ENCODE measurements at regions not wholly inside any gene's neighbourhood (a gene's known extent, or its start where the extent isn't known, plus 50 kb on each side); places are given as distances from the start of the nearest gene placed in this dataset.
"Not testable (repeated sequence)": the region's sequence is repeated elsewhere in the genome, so short reads cannot be mapped to it uniquely, and the experiment has no call there.

DNA sequence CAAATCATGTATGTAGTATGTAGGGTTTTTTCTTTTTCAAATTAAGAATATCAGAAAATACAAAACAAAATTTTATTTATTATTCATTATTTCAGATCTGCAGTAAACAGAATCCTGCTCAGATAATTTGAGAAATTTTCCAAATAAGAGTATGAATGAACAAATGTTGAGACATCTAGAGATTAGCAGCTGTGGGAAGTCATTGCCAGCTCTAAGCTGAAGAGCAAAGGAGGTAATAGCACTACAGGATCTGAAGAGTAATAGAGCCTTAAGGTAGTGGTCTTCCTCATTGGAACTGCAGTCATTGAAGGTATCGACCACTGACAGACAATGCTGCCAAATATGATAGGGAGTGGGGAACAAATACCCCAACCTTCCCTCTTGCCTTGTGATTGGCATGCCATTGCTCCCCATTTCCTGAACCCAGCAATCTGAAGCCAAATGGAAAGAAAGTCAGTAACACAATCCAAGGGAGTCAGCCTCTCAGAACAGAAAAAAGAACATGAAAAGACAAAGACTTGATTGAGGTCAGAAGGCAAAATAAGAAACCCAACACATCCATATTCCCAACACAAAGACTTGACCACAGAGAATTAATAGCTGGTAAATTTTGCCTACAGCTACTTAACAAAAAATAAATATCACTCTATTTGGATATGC, 963.4 kb upstream of the ADAMTS5 start:
- H3K36me3 ChIP-seq (ENCODE audit: control insufficient read depth, insufficient read depth, low read length); in situ Hi-C loops (cut with HindIII; ENCODE audit: low pct_unique_long_range_greater_than_20kb, low sequenced_read_pairs); POLR2A ChIA-PET; H3K27me3 ChIP-seq (ENCODE audit: control insufficient read depth, insufficient read depth, low read length); CTCF ChIA-PET; BruUV-seq (replicated peaks); DNase-seq (ENCODE audit: low read depth, low spot score); intact Hi-C loops (cut with micrococcal nuclease; ENCODE audit: unreplicated experiment); H3K4me1 ChIP-seq (ENCODE audit: control insufficient read depth, insufficient read depth, low read length); H3K9me3 ChIP-seq (ENCODE audit: control insufficient read depth, insufficient read depth, low read depth, low read length); H3K4me3 ChIP-seq (ENCODE audit: low read depth in 2 of 2, low read length in 2 of 2); H3K27ac ChIP-seq (ENCODE audit: low read length); ATAC-seq: not testable (repeated sequence)

DNA sequence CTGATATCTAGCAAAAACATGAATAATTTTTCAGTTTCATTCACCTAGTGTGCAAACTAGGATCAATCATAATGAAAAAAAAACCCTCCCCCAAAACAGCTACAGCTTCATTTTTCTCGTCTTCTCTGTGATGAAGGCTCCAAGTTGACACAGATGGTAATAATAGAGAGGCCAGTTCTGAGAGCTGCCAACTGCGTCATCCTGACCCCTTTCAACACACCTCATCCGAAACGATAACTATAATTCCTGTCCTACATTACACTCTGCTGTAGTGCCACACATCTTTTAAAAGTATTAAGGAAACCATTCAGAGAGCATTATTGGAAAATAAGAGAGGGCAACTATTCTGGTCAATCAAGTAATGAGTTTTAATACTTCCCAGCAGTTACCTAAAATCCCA, 962.3 kb upstream of the ADAMTS5 start:
- ATAC-seq; H3K9me3 ChIP-seq (ENCODE audit: control insufficient read depth, insufficient read depth, low read depth, low read length); H3K4me3 ChIP-seq (ENCODE audit: low read depth in 2 of 2, low read length in 2 of 2); H3K4me1 ChIP-seq (ENCODE audit: control insufficient read depth, insufficient read depth, low read length); CTCF ChIA-PET; H3K27ac ChIP-seq (ENCODE audit: low read length); POLR2A ChIA-PET; H3K36me3 ChIP-seq (ENCODE audit: control insufficient read depth, insufficient read depth, low read length); in situ Hi-C loops (cut with HindIII; ENCODE audit: low pct_unique_long_range_greater_than_20kb, low sequenced_read_pairs); BruUV-seq (replicated peaks); intact Hi-C loops (cut with micrococcal nuclease; ENCODE audit: unreplicated experiment); H3K27me3 ChIP-seq (ENCODE audit: control insufficient read depth, insufficient read depth, low read length); DNase-seq (ENCODE audit: low read depth, low spot score): not testable (repeated sequence)

DNA sequence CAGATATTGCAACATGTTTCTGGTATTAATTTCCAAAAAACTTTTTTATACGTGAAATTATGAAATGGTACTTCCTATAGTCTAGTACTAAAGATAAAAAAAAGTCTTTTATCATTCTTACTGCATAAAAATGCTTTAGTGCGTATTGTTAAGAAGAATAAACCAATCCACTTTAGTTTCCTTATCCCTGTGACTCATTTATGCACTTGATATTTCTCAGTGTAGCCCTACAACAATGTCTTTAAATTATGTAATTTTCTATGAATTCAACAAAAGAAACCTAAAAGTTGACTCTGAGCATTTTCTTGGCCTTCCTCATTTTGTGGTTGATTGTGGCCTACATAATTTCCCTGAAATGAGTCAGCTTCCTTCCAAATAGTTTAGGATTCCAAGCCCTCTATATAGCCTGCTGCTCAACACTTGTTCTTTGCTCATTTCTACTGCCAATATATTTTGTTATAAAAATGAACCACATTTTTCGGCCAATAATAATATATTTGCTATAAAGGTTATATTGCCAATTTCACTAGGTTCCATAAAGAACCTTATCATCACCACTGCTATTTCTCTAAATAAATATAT, 961.7 kb upstream of the ADAMTS5 start:
- H3K36me3 ChIP-seq (ENCODE audit: control insufficient read depth, insufficient read depth, low read length); H3K27ac ChIP-seq (ENCODE audit: low read length); intact Hi-C loops (cut with micrococcal nuclease; ENCODE audit: unreplicated experiment); CTCF ChIA-PET; POLR2A ChIA-PET; DNase-seq (ENCODE audit: low read depth, low spot score); in situ Hi-C loops (cut with HindIII; ENCODE audit: low pct_unique_long_range_greater_than_20kb, low sequenced_read_pairs); H3K27me3 ChIP-seq (ENCODE audit: control insufficient read depth, insufficient read depth, low read length); ATAC-seq; H3K4me1 ChIP-seq (ENCODE audit: control insufficient read depth, insufficient read depth, low read length); H3K9me3 ChIP-seq (ENCODE audit: control insufficient read depth, insufficient read depth, low read depth, low read length); BruUV-seq (replicated peaks); H3K4me3 ChIP-seq (ENCODE audit: low read depth in 2 of 2, low read length in 2 of 2): not testable (repeated sequence)

- CTCF ChIA-PET; DNase-seq (ENCODE audit: low read depth, low spot score); POLR2A ChIA-PET; H3K27me3 ChIP-seq (ENCODE audit: control insufficient read depth, insufficient read depth, low read length); intact Hi-C loops (cut with micrococcal nuclease; ENCODE audit: unreplicated experiment); H3K36me3 ChIP-seq (ENCODE audit: control insufficient read depth, insufficient read depth, low read length); H3K27ac ChIP-seq (ENCODE audit: low read length); H3K4me1 ChIP-seq (ENCODE audit: control insufficient read depth, insufficient read depth, low read length); BruUV-seq (replicated peaks); ATAC-seq; H3K4me3 ChIP-seq (ENCODE audit: low read depth in 2 of 2, low read length in 2 of 2); H3K9me3 ChIP-seq (ENCODE audit: control insufficient read depth, insufficient read depth, low read depth, low read length); in situ Hi-C loops (cut with HindIII; ENCODE audit: low pct_unique_long_range_greater_than_20kb, low sequenced_read_pairs): not testable (repeated sequence)
These were observed 954.5 kb upstream of the ADAMTS5 start for GRCh38 chr21:27921421-27921820.

DNA sequence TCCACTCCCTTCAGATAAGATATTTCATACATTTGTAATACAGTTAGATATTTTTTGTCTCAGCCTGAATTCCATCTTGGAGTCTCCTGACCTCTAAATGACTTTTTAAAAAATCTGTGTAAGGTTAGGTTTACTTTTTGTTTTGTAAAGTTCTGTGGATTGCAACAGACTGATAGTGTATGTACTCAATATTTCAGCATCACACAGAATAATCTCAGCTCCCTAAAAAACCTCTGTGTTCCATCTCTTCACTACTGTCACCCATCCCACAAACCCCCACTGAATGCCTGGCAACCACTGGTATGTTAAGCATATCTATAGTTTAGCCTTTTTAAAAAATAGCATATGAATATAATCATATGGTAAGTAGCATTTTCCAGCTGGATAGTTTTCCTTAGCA, 951.1 kb upstream of the ADAMTS5 start:
- ATAC-seq; H3K36me3 ChIP-seq (ENCODE audit: control insufficient read depth, insufficient read depth, low read length); H3K27me3 ChIP-seq (ENCODE audit: control insufficient read depth, insufficient read depth, low read length); in situ Hi-C loops (cut with HindIII; ENCODE audit: low pct_unique_long_range_greater_than_20kb, low sequenced_read_pairs); H3K4me3 ChIP-seq (ENCODE audit: low read depth in 2 of 2, low read length in 2 of 2); BruUV-seq (replicated peaks); H3K4me1 ChIP-seq (ENCODE audit: control insufficient read depth, insufficient read depth, low read length); intact Hi-C loops (cut with micrococcal nuclease; ENCODE audit: unreplicated experiment); H3K27ac ChIP-seq (ENCODE audit: low read length); CTCF ChIA-PET; POLR2A ChIA-PET; H3K9me3 ChIP-seq (ENCODE audit: control insufficient read depth, insufficient read depth, low read depth, low read length); DNase-seq (ENCODE audit: low read depth, low spot score): not testable (repeated sequence)

DNA sequence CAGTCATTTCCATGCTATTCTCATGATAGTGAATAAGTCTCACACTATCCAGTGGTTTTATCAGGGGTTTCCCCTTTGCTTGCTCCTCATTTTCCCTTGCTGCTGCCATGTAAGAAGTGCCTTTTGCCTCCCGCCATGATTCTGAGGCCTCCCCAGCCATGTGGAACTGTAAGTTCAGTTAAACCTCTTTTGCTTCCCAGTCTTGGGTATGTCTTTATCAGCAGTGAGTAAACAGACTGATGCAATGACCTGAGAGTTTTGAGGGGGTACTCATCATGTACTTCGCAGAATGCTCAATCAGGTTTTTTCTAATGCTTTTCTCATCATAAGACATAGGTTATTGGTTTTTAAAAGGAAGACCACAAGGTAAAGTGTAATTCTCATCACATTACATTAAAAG, 949.4 kb upstream of the ADAMTS5 start:
- H3K4me1 ChIP-seq (ENCODE audit: control insufficient read depth, insufficient read depth, low read length); intact Hi-C loops (cut with micrococcal nuclease; ENCODE audit: unreplicated experiment); CTCF ChIA-PET; H3K4me3 ChIP-seq (ENCODE audit: low read depth in 2 of 2, low read length in 2 of 2); H3K9me3 ChIP-seq (ENCODE audit: control insufficient read depth, insufficient read depth, low read depth, low read length); BruUV-seq (replicated peaks); in situ Hi-C loops (cut with HindIII; ENCODE audit: low pct_unique_long_range_greater_than_20kb, low sequenced_read_pairs); POLR2A ChIA-PET; DNase-seq (ENCODE audit: low read depth, low spot score); H3K27me3 ChIP-seq (ENCODE audit: control insufficient read depth, insufficient read depth, low read length); H3K27ac ChIP-seq (ENCODE audit: low read length); ATAC-seq; H3K36me3 ChIP-seq (ENCODE audit: control insufficient read depth, insufficient read depth, low read length): not testable (repeated sequence)

- H3K27ac ChIP-seq (ENCODE audit: low read length); H3K9me3 ChIP-seq (ENCODE audit: control insufficient read depth, insufficient read depth, low read depth, low read length); H3K4me1 ChIP-seq (ENCODE audit: control insufficient read depth, insufficient read depth, low read length); H3K27me3 ChIP-seq (ENCODE audit: control insufficient read depth, insufficient read depth, low read length); H3K36me3 ChIP-seq (ENCODE audit: control insufficient read depth, insufficient read depth, low read length); DNase-seq (ENCODE audit: low read depth, low spot score); in situ Hi-C loops (cut with HindIII; ENCODE audit: low pct_unique_long_range_greater_than_20kb, low sequenced_read_pairs); ATAC-seq; BruUV-seq (replicated peaks); intact Hi-C loops (cut with micrococcal nuclease; ENCODE audit: unreplicated experiment); CTCF ChIA-PET; POLR2A ChIA-PET; H3K4me3 ChIP-seq (ENCODE audit: low read depth in 2 of 2, low read length in 2 of 2): not testable (repeated sequence)
These were observed 945.2 kb upstream of the ADAMTS5 start for GRCh38 chr21:27912133-27912532.

DNA sequence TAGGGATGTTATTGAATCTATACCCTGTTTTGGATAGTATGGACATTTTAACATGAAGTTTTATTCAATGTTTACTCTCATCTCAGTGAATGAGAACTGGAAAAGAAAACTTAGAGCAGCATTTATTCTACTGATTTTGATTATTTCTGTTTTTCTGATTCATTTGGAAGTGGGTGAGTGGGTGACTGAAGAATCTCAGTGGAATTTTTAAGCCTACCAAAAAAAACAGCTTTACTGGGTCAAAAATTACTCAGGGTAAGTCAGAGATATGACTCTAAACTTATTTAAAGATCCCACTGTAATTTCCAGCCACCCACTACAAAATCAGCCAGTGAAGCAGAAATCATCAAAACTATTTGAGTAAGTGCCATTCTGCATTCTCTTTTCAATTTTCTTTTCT, 942.6 kb upstream of the ADAMTS5 start:
- CTCF ChIA-PET; in situ Hi-C loops (cut with HindIII; ENCODE audit: low pct_unique_long_range_greater_than_20kb, low sequenced_read_pairs): not testable (repeated sequence)

More for the DNA sequence above, 942.6 kb upstream of the ADAMTS5 start:
- H3K27me3 ChIP-seq (ENCODE audit: control insufficient read depth, insufficient read depth, low read length); ATAC-seq; H3K4me1 ChIP-seq (ENCODE audit: control insufficient read depth, insufficient read depth, low read length); DNase-seq (ENCODE audit: low read depth, low spot score); H3K9me3 ChIP-seq (ENCODE audit: control insufficient read depth, insufficient read depth, low read depth, low read length); BruUV-seq (replicated peaks); H3K27ac ChIP-seq (ENCODE audit: low read length); H3K36me3 ChIP-seq (ENCODE audit: control insufficient read depth, insufficient read depth, low read length); intact Hi-C loops (cut with micrococcal nuclease; ENCODE audit: unreplicated experiment); H3K4me3 ChIP-seq (ENCODE audit: low read depth in 2 of 2, low read length in 2 of 2); POLR2A ChIA-PET: not testable (repeated sequence)
